HL-60/S4 (cell line): ENCODE measurements at regions not wholly inside any gene's neighbourhood (a gene's known extent, or its start where the extent isn't known, plus 50 kb on each side); places are given as distances from the start of the nearest gene placed in this dataset.

Source experiments
- in situ Hi-C: fragments of 300-500 bp; cut with MboI; formaldehyde crosslinking; loops from 2 replicates; pipeline ENCODE4 v1.14.3; 2022; ENCODE audit warnings: low sequenced_read_pairs

GRCh38 chr7:88700725-88701124 is 58.8 kb upstream of the ZNF804B start:
- in situ Hi-C loops, result no loop called here

DNA sequence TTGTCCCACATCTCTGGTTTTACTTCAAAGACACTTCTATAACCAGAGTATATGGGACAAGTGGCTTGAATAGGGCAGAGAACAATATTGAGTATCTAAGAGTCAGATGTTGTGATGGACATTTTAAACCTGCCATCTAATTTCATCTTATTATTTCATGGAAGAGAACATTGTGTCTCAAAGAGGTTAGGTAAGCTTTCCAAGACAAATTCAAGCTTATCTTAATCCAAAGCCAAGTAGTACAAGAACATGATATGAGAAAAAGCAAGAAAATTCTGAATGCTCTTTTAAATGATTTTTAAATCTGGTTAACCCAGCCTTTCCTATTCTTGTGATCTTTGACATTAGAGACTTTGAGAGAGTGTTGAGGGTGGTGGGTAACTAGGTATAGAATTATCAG is 65.3 kb upstream of the ZNF804B start:
- in situ Hi-C loops, result no loop called here

DNA sequence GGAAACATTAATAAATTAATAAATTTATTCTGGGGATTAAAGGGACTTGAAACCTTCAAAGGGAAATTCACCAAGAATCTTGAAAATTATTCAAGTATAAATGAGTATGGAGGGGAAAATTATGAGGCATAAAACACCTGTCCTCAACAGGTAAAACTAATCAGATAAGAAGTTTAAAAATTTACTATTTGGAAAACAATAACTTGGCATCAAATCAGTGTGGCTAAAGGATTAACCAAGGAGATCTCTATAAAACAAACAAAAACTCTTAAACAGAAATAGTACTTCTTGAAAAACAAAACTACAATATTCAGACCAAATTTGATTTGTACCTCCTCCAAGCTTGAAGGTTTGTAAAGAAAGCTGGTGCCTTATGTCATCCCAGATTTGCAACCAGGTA is 66.4 kb upstream of the ZNF804B start:
- in situ Hi-C loops, result no loop called here

DNA sequence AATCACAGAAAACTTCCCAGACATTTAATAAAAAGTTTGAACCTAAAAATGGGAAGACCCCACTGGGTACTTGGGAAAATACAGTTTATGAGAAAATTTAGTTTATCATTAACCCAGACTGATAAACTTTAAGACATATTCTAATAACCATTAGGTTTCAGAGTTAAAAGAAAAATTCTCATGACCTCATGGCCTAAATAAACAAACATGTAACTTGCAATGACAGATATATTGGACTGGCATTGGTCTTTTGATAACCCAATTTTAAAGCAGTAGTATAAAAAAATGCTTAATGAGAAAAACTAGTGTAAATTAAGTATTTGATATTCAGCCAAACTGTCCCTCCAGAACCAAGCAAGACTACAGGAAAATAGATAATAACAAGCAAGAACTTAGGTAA is 67.0 kb upstream of the ZNF804B start:
- in situ Hi-C loops, result no loop called here

- in situ Hi-C loops, result no loop called here
These were observed 69.7 kb upstream of the ZNF804B start for GRCh38 chr7:88689821-88690220.

- in situ Hi-C loops, result no loop called here
These were observed 71.3 kb upstream of the ZNF804B start for GRCh38 chr7:88688222-88688621.

DNA sequence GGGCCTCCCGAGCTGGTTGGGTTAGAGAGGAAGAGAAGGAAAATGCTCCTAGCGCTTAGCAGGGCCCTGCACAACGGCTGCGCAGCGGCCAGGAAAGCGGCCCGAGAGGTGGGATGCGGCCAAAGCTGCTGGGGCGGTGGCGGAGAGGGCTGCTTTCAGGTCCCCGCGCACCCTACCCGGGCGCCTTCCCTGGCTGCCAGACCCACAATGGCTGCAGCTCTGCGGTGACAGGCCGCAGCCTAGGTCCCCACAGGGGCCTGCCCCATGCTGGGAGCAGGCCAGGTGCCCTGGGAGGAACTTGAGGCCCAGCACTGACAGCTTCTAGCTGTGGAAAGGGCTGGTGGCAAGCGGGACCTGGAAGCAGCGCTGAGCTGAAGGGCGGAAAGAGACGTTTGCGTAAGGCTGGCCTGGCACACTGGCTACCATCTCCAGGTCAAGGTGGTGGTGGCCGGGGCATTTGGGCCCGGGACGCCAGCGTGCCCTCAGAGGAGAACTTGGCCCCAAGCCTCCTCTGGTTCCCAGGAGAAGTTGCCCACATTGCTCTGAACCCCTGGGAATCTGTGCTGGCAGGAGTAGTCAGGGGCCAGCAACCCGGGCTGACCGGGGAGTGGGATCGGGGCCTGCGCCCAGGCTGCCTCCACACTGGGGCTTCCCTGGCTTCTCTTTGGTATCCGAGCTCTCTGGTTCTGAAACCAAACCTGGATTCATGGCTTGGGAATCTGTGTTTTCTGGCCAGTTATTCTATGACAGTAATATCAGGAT is 72.9 kb upstream of the ZNF804B start:
- in situ Hi-C loops, result no loop called here

DNA sequence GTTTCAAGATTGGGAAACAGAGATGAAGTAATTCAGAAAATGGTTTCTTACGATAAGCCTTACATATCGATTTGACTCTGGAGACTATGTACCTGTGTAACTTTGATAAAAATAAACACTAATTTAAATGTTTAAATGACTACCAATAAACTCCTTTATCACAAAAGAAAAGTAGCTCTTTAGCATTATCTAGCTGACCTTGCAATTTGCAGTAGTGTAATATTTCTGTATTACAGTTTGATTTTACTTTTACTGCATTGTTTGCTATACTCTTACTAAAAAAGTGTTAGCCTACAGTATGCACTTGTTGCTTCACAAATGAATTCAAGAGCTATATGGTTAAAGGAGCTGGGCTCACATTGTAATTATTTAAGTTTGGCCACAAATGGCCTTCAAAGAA is 77.8 kb upstream of the ZNF804B start:
- in situ Hi-C loops, result no loop called here

GRCh38 chr7:88670536-88670935 is 89.0 kb upstream of the ZNF804B start:
- in situ Hi-C loops, result no loop called here

- in situ Hi-C loops, result no loop called here
These were observed 89.6 kb upstream of the ZNF804B start for GRCh38 chr7:88669913-88670312.

GRCh38 chr7:88668591-88668990 is 90.9 kb upstream of the ZNF804B start:
- in situ Hi-C loops, result no loop called here

DNA sequence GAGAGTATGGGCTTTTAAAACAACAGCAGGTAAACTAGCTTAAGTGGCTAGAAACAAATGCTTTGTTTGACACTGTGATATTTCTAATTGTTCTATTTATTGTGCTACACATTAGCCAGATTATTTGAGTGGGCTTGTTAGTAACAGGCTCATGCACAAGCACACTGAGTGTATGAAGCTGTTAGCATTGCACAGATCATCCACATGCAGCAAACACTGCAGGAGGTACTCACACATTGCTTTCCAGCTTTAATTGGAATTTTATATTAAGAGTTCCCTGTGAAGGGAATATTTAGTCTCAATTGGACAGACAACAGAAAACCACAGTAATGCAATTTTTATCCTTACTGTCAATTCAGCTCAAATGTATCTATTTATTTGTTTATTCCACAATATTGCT is 92.9 kb upstream of the ZNF804B start:
- in situ Hi-C loops, result no loop called here

- in situ Hi-C loops, result no loop called here
These were observed 93.5 kb upstream of the ZNF804B start for GRCh38 chr7:88665892-88666514.

GRCh38 chr7:88664630-88665233 is 94.8 kb upstream of the ZNF804B start:
- in situ Hi-C loops, result no loop called here

DNA sequence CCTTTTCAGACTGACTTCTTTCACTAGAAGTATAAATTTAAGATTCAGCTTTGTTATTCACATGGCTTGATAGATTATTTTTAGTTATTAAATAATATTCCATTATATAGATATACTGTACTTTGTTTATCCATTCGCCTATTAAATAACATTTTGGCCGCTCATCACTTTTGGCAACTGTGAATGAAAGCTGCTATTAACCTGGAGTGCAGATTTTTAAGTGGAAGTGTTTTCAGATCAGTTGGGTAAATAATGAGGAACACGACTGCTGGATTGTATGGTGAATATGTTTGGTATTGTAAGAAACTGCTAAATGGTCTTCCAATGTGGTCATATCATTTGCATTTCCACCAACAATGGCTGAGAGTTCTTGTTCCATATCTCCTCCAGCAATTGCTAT is 97.6 kb upstream of the ZNF804B start:
- in situ Hi-C loops, result no loop called here

- in situ Hi-C loops, result no loop called here
These were observed 111.7 kb upstream of the ZNF804B start for GRCh38 chr7:88647825-88648224.

- in situ Hi-C loops, result no loop called here
These were observed 120.9 kb upstream of the ZNF804B start for GRCh38 chr7:88638583-88638982.

DNA sequence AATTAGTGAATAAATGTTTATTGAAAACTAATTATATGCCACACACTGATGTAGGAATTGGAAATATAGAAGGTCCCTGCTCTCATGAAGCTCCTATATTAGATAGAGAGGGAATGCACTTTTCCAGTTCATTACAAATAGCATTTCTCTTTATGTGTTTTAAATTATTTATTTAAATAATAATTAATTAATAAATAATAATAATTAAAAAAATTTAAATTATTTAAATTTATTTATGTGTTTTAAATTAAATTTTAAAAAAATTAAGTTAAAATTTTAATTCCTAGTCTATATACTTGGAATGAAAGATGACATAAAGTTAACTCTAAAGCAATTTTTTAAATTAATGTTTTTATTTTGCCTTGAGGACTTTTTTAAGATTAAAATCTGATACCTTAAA is 121.7 kb upstream of the ZNF804B start:
- in situ Hi-C loops, result no loop called here

GRCh38 chr7:88635149-88635548 is 124.4 kb upstream of the ZNF804B start:
- in situ Hi-C loops, result no loop called here

DNA sequence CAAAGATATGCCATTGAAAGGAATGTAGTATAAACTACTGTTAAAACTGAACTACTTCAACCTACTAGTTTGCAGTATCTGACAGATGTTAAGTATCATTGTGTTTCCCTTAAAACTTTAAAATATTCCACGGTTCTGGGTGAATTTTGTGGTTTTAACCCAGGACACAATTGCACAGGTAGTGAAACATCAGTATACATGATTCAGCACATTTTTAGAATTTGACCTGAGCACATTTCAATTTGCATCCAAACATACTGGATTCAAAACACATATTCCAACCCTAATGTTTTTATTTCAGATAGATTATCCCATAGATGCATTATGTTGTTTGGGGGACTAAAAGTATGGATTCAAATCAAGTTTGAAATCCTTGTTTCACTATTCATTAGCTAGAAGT is 129.9 kb upstream of the ZNF804B start:
- in situ Hi-C loops, result no loop called here

GRCh38 chr7:88628363-88629085 is 131.0 kb upstream of the ZNF804B start:
- in situ Hi-C loops, result no loop called here

GRCh38 chr7:88617185-88617584 is 142.3 kb upstream of the ZNF804B start:
- in situ Hi-C loops, result no loop called here
